Panc1 (cell line): ENCODE measurements at regions not wholly inside any gene's neighbourhood (a gene's known extent, or its start where the extent isn't known, plus 50 kb on each side); places are given as distances from the start of the nearest gene placed in this dataset.

Experiments
- CTCF ChIP-seq: fragments of 450-650 bp; IDR thresholded peaks from 2 replicates; pipeline ENCODE4 v1.5.1; 2017; ENCODE audit warnings: mild to moderate bottlenecking
- POLR2AphosphoS5 ChIP-seq: IDR thresholded peaks from 2 replicates; pipeline ENCODE4 v1.6.1; 2012; ENCODE audit warnings: mild to moderate bottlenecking, low read depth, low read length, moderate library complexity

DNA sequence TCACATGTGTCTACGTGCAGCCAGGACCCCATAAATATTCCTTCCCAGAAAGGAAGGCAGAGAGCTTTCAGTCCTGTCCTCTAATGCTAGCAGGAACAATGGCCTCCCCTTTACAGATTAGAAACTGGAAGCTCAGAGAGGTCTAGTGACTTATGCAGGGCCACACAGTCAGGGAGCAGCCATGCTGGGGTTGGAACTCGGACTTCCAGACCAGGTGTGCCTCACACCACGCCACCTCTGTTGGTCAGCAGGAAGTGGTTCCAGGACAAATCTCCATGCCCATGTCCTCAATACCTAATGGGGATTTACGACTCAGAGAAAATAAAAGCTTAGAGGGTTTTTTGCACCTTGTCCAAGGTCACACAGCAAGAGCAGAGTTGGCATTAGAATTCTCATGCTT is 378.9 kb downstream of the RPS24 start:
- TF ChIP-seq CTCF (no peak), POLR2AphosphoS5 (no peak)
